ENCODE measurements at regions not wholly inside any gene's neighbourhood (a gene's known extent, or its start where the extent isn't known, plus 50 kb on each side); places are given as distances from the start of the nearest gene placed in this dataset.

GRCh38 chr4:42342459-42342858 is 54.8 kb upstream of the SHISA3 start:
- intact Hi-C loops (cut with DNase I; ENCODE audit: low total_unique reads): no loop called here
- no peak for DNase-seq (ENCODE audit: low spot score in 2 of 2)
- 71 to 90% methylated on average over 2 of the region's 2 CpGs for WGBS, 2 donors
- H3K4me3 ChIP-seq (ENCODE audit: low read depth, poor library complexity, severe bottlenecking): no peak overlapping the region
- no peak for TF ChIP-seq CTCF (IDR thresholded peaks at IDR 0.05)
- TF ChIP-seq POLR2A (IDR thresholded peaks at IDR 0.05): no peak

GRCh38 chr4:42344309-42344708 is 53.0 kb upstream of the SHISA3 start:
- intact Hi-C loops (cut with DNase I; ENCODE audit: low total_unique reads): no loop called here
- H3K4me3 ChIP-seq (ENCODE audit: low read depth, poor library complexity, severe bottlenecking): no peak overlapping the region
- TF ChIP-seq CTCF (IDR thresholded peaks at IDR 0.05): no peak
- no peak for TF ChIP-seq POLR2A (IDR thresholded peaks at IDR 0.05)
- WGBS, 2 donors: 68 to 73% methylated on average over 8 of the region's 8 CpGs
- no peak for DNase-seq (ENCODE audit: low spot score in 2 of 2)

DNA sequence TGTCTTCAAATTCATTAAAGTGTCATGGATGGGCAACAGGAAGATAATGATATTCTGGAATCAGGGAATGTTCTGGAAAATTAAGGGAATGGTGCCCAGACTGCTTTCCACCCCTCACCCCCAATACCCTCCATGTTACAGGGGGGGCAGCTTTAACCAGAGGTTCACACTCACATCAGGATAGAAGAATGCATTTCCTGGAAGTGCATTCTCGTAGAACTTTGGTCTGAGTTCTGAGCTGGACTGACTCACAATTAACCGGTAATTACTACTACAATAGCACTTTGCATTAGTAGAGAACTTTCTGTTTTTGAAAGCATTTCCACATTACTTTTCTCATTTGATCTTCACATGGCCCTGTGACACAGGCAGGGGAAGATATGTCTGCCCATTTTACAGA is 52.5 kb upstream of the SHISA3 start:
- no peak overlapping the region for H3K4me3 ChIP-seq (ENCODE audit: low read depth, poor library complexity, severe bottlenecking)
- no peak for TF ChIP-seq CTCF (IDR thresholded peaks at IDR 0.05)
- TF ChIP-seq POLR2A (IDR thresholded peaks at IDR 0.05): no peak
- intact Hi-C loops (cut with DNase I; ENCODE audit: low total_unique reads): no loop called here
- 72 to 74% methylated on average over 2 of the region's 2 CpGs for WGBS, 2 donors
- no peak for DNase-seq (ENCODE audit: low spot score in 2 of 2)

GRCh38 chr4:42345962-42346544 is 51.2 kb upstream of the SHISA3 start:
- TF ChIP-seq POLR2A (IDR thresholded peaks at IDR 0.05) (no peak), CTCF (IDR thresholded peaks at IDR 0.05) (no peak)
- intact Hi-C loops (cut with DNase I; ENCODE audit: low total_unique reads): no loop called here
- no peak for DNase-seq (ENCODE audit: low spot score in 2 of 2)
- 91% methylated on average over 29 of the region's 29 CpGs for WGBS, 2 donors
- no peak overlapping the region for H3K4me3 ChIP-seq (ENCODE audit: low read depth, poor library complexity, severe bottlenecking)

DNA sequence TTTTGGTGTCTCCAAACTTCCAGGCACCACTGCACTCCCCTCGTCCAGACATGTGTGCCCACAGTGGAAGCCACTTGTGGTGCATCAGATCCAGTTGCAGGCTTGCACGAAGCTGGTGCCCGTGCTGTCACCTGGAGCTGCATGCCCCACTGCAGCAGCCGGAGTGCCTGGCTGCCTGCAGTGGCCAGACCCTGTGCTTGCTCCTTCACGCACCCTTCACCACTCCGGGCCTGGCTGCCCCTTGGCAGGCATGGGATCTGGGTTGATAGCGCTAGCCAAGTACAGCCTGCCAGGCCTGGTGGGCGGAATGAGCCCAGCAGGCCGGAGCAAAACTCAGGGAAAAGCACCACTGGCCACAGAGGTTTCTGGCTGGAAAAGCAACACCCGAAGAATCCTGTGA is 50.2 kb upstream of the SHISA3 start:
- TF ChIP-seq CTCF (IDR thresholded peaks at IDR 0.05) (no peak), POLR2A (IDR thresholded peaks at IDR 0.05) (no peak)
- no peak for DNase-seq (ENCODE audit: low spot score in 2 of 2)
- H3K4me3 ChIP-seq (ENCODE audit: low read depth, poor library complexity, severe bottlenecking): no peak overlapping the region
- intact Hi-C loops (cut with DNase I; ENCODE audit: low total_unique reads): no loop called here
- 93 to 94% methylated on average over 9 to 10 of the region's 10 CpGs for WGBS, 2 donors
